Thoracic aorta (tissue), 2 donors: ENCODE measurements at regions not wholly inside any gene's neighbourhood (a gene's known extent, or its start where the extent isn't known, plus 50 kb on each side); places are given as distances from the start of the nearest gene placed in this dataset.
"Not testable (repeated sequence)": the region's sequence is repeated elsewhere in the genome, so short reads cannot be mapped to it uniquely, and the experiment has no call there.

ENCODE experiments used
- ATAC-seq: fragments of 150-250 bp; one replicate; pipeline ENCODE4 v1.8.0; 2017; ENCODE audit warnings: low read depth; ENCODE audit not compliant: insufficient number of reproducible peaks, low FRiP score
- DNase-seq: peaks from one replicate; pipeline ENCODE4 v3.0.0-alpha.2; 2020; ENCODE audit warnings: low spot score
- H3K27ac ChIP-seq, 2 donors: fragments of 200-600 bp; sonication (generic); 1 replicate in 1 of 2; 2 replicates in 1 of 2; pipeline ENCODE4 v1.5.1; 2016; ENCODE audit warnings: mild to moderate bottlenecking in 2 of 2, moderate library complexity in 2 of 2
- H3K27me3 ChIP-seq: fragments of 200-600 bp; sonication (generic); replicated peaks from 2 replicates; pipeline ENCODE4 v1.6.0; 2016; ENCODE audit warnings: mild to moderate bottlenecking; ENCODE audit not compliant: insufficient read depth
- H3K36me3 ChIP-seq: fragments of 200-600 bp; sonication (generic); one replicate; pipeline ENCODE4 v1.5.1; 2016
- H3K4me1 ChIP-seq, 2 donors: fragments of 200-600 bp; sonication (generic); 1 replicate in 1 of 2; 2 replicates in 1 of 2; pipeline versions ENCODE4 v1.5.1 to v1.6.0; 2016; ENCODE audit warnings: low read depth in 2 of 2, mild to moderate bottlenecking in 1 of 2; ENCODE audit not compliant: control insufficient read depth in 1 of 2
- H3K4me3 ChIP-seq: fragments of 200-600 bp; sonication (generic); 2 replicates; pipeline ENCODE4 v1.5.1; 2016; ENCODE audit warnings: mild to moderate bottlenecking
- H3K9me3 ChIP-seq: fragments of 200-600 bp; sonication (generic); 2 replicates; pipeline ENCODE4 v1.5.1; 2016
- TF ChIP-seq, protein P1 (sequence below): fragments of 200-600 bp; sonication (generic); IDR thresholded peaks from one replicate; pipeline ENCODE4 v1.5.1; 2019; ENCODE audit warnings: antibody characterized with exemption

DNA sequence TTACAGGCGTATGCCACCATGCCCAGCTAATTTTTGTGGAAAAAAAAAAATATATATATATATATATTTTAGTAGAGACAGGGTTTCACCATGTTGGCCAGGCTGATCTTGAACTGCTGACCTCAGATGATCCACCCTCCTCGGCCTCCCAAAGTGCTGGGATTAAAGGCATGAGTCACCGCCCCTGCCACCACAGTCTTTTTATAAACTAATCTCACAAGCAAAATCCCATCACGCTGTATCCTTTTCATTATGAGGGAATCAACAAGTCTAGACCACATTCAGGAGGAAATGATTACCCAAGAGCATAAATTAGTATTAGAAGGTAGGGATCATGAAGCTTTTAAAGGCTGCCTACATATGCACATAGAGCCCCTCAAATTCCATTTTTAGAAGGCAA, 210.6 kb upstream of the NBEA start:
- H3K4me1 ChIP-seq: no peaks in the 10 kb centered on the region
- DNase-seq: no peak
- no peak overlapping the region for H3K27ac ChIP-seq
- H3K9me3 ChIP-seq: no peaks in the 10 kb centered on the region
- no peaks in the 10 kb centered on the region for H3K27me3 ChIP-seq
- no peaks in the 10 kb centered on the region for H3K36me3 ChIP-seq
- TF ChIP-seq, protein P1, sequence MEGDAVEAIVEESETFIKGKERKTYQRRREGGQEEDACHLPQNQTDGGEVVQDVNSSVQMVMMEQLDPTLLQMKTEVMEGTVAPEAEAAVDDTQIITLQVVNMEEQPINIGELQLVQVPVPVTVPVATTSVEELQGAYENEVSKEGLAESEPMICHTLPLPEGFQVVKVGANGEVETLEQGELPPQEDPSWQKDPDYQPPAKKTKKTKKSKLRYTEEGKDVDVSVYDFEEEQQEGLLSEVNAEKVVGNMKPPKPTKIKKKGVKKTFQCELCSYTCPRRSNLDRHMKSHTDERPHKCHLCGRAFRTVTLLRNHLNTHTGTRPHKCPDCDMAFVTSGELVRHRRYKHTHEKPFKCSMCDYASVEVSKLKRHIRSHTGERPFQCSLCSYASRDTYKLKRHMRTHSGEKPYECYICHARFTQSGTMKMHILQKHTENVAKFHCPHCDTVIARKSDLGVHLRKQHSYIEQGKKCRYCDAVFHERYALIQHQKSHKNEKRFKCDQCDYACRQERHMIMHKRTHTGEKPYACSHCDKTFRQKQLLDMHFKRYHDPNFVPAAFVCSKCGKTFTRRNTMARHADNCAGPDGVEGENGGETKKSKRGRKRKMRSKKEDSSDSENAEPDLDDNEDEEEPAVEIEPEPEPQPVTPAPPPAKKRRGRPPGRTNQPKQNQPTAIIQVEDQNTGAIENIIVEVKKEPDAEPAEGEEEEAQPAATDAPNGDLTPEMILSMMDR: no peak
- H3K4me3 ChIP-seq: no peak overlapping the region
- ATAC-seq: no peak

DNA sequence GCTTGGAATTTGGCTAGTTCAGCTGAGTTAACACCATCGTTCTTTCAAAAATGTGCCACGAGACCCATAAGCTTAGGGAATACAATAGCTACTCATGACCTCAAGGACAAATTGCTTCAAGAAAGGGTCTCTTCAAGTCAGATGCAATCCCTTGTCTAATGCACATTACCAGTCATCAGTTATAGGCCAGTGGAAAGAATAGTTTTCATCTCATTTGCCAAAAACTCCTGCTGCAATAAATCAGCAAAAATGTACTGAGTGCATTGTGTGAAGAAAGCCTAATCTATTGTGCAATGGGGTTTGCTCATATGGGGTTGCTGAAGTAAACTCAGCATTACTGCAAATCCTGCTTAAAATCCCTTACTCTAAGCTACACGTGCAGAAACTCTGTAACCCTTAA, 208.3 kb upstream of the NBEA start:
- TF ChIP-seq, protein P1: no peak

DNA sequence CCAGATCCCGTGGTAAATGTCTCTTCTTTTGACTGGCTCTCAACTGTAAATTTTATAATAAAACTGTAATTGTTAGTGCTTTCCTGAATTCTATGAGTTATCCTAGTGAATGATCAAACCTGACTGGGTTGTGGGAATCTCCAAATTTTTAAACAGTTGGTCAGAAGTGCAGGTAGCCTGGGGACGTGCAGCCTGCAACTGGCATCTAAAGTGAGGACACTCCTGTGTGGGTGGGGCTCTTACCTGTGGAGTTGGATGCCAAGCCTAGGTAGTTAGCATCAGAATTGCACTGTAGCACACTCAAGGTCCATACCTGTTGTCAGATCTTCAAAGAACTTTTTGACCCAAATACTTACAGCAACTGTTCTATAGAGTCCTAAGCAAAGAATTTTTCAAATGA, 207.1 kb upstream of the NBEA start:
- Histone ChIP-seq H3K27me3 (no peaks in the 10 kb centered on the region), H3K4me1 (no peaks in the 10 kb centered on the region), H3K27ac (no peak overlapping the region), H3K9me3 (no peaks in the 10 kb centered on the region), H3K4me3 (no peak overlapping the region), H3K36me3 (no peaks in the 10 kb centered on the region)
- TF ChIP-seq, protein P1: no peak
- ATAC-seq (no peak), DNase-seq (no peak)

More for the DNA sequence above, 208.3 kb upstream of the NBEA start:
- ATAC-seq (no peak), DNase-seq (no peak)
- Histone ChIP-seq H3K27ac (no peak overlapping the region), H3K9me3 (no peaks in the 10 kb centered on the region), H3K4me1 (no peaks in the 10 kb centered on the region), H3K36me3 (no peaks in the 10 kb centered on the region), H3K27me3 (no peaks in the 10 kb centered on the region), H3K4me3 (no peak overlapping the region)

DNA sequence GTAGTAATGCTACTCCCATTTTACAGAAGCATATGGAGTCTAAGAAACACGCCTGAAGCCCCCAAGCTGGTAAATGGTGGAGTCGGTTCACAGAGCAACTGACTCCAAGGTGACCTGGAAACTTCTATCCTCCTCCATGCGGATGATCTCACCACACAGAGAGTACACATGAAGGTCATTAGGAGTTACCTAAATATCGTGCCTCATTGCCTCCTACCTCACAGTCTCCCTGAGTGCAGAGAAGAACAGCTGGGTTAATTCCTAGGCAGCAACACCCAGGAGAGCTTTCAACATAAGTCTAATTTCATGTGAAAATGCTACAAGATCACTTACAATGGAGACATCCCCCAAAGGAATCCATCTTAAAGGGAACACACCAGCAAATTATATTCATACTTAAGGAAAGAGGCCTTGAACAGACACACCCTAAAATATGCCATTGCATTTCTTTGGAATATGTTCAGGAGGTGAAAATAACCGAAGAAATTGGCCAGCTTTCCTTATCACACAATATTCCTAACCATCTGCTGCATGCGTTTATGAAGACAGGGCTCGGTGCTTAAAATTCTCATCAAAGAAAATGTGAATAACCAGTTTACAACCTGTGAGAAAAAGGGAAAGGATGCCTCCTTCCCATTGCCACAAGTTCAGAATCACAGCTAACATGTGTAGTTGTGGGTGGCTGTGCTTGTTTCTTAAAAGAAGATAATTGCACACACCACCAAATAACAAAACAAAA, 203.6 kb upstream of the NBEA start:
- H3K9me3 ChIP-seq: no peaks in the 10 kb centered on the region
- no peaks in the 10 kb centered on the region for H3K4me1 ChIP-seq
- TF ChIP-seq, protein P1: no peak
- H3K4me3 ChIP-seq: no peak overlapping the region
- no peaks in the 10 kb centered on the region for H3K36me3 ChIP-seq
- DNase-seq: no peak
- no peak for ATAC-seq
- no peak overlapping the region for H3K27ac ChIP-seq
- H3K27me3 ChIP-seq: no peaks in the 10 kb centered on the region

DNA sequence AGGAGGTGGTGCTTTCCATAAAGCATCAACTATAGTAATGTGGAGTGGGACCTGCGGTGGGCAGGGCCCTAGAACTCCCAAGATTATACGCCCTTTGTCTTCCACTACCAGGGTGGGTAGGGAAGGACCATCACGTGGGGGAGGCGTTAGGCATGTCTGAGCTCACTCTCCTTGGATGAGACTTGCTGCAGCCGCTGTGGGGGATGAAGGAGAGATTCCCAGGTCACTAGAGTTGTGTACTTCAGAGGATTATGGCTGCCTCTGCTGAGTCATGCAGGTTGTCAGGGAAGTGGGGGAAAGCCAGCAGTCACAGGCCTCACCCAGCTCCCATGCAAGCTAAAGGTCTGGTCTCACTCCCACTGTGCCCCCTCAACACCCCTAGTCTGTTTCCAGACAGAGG, 195.0 kb upstream of the NBEA start:
- not testable (repeated sequence) for H3K4me1 ChIP-seq, H3K27ac ChIP-seq, H3K27me3 ChIP-seq, H3K9me3 ChIP-seq, H3K36me3 ChIP-seq, ATAC-seq, H3K4me3 ChIP-seq, DNase-seq

GRCh38 chr13:34747507-34747906, 194.6 kb upstream of the NBEA start:
- H3K27ac ChIP-seq: no peak overlapping the region

More at GRCh38 chr13:34747507-34747906, 194.6 kb upstream of the NBEA start:
- H3K4me3 ChIP-seq: no peak overlapping the region
- H3K36me3 ChIP-seq: no peaks in the 10 kb centered on the region
- H3K27me3 ChIP-seq: no peaks in the 10 kb centered on the region
- TF ChIP-seq, protein P1: no peak
- ATAC-seq (no peak), DNase-seq (no peak)
- H3K4me1 ChIP-seq: no peaks in the 10 kb centered on the region
- H3K9me3 ChIP-seq: no peaks in the 10 kb centered on the region
